ENCODE measurements at regions not wholly inside any gene's neighbourhood (a gene's known extent, or its start where the extent isn't known, plus 50 kb on each side); places are given as distances from the start of the nearest gene placed in this dataset.
A peak's percentile ranks its signal among the peaks of the same experiment; 100 is the strongest.
"Not testable (repeated sequence)": the region's sequence is repeated elsewhere in the genome, so short reads cannot be mapped to it uniquely, and the experiment has no call there.

GRCh38 chr9:107779731-107780130 lies 290.2 kb upstream of the KLF4 start:
- Histone ChIP-seq H3K4me1 (no peaks in the 10 kb centered on the region), H3K9me3 (no peaks in the 10 kb centered on the region), H3K27me3 (no peaks in the 10 kb centered on the region), H3K4me3 (no peak overlapping the region), H3K27ac (no peak overlapping the region), H3K36me3 (no peaks in the 10 kb centered on the region)
- TF ChIP-seq CTCF (IDR thresholded peaks at IDR 0.05) (no peak), POLR2A (IDR thresholded peaks at IDR 0.05) (no peak)
- DNase-seq, result no peak

- TF ChIP-seq CTCF (IDR thresholded peaks at IDR 0.05), result no peak
- no peak for TF ChIP-seq POLR2A (IDR thresholded peaks at IDR 0.05)
Measured at GRCh38 chr9:107778661-107779060, 289.1 kb upstream of the KLF4 start.

GRCh38 chr9:107774099-107774498 lies 284.5 kb upstream of the KLF4 start:
- not testable (repeated sequence) for H3K27me3 ChIP-seq, DNase-seq, H3K36me3 ChIP-seq, H3K4me3 ChIP-seq, H3K27ac ChIP-seq, H3K9me3 ChIP-seq, H3K4me1 ChIP-seq

More at GRCh38 chr9:107778661-107779060, 289.1 kb upstream of the KLF4 start:
- no peaks in the 10 kb centered on the region for H3K4me1 ChIP-seq
- no peaks in the 10 kb centered on the region for H3K36me3 ChIP-seq
- H3K4me3 ChIP-seq, result no peak overlapping the region
- no peaks in the 10 kb centered on the region for H3K9me3 ChIP-seq
- DNase-seq, result no peak
- H3K27me3 ChIP-seq, result no peaks in the 10 kb centered on the region
- H3K27ac ChIP-seq, result no peak overlapping the region

- Histone ChIP-seq H3K9me3 (no peaks in the 10 kb centered on the region), H3K27me3 (no peaks in the 10 kb centered on the region), H3K4me1 (no peaks in the 10 kb centered on the region), H3K4me3 (no peak overlapping the region), H3K36me3 (no peaks in the 10 kb centered on the region), H3K27ac (no peak overlapping the region)
- no peak for DNase-seq
- TF ChIP-seq CTCF (IDR thresholded peaks at IDR 0.05), result no peak
- no peak for TF ChIP-seq POLR2A (IDR thresholded peaks at IDR 0.05)
Measured at GRCh38 chr9:107772988-107773387, 283.4 kb upstream of the KLF4 start.

- H3K4me1 ChIP-seq, result no peaks in the 10 kb centered on the region
- no peaks in the 10 kb centered on the region for H3K9me3 ChIP-seq
- no peak for DNase-seq
- H3K4me3 ChIP-seq, result no peak overlapping the region
- H3K27me3 ChIP-seq, result no peaks in the 10 kb centered on the region
- no peak overlapping the region for H3K27ac ChIP-seq
- no peaks in the 10 kb centered on the region for H3K36me3 ChIP-seq
- TF ChIP-seq POLR2A (IDR thresholded peaks at IDR 0.05) (no peak), CTCF (IDR thresholded peaks at IDR 0.05) (no peak)
Measured at GRCh38 chr9:107770716-107771115, 281.1 kb upstream of the KLF4 start.

GRCh38 chr9:107768224-107768623 lies 278.7 kb upstream of the KLF4 start:
- TF ChIP-seq CTCF (IDR thresholded peaks at IDR 0.05) (no peak), POLR2A (IDR thresholded peaks at IDR 0.05) (no peak)
- H3K4me1 ChIP-seq, result no peaks in the 10 kb centered on the region
- H3K4me3 ChIP-seq, result no peak overlapping the region
- no peaks in the 10 kb centered on the region for H3K27me3 ChIP-seq
- peak overlapping the region in 2 of 4 donors; percentile 0 to 11 for H3K27ac ChIP-seq
- no peaks in the 10 kb centered on the region for H3K36me3 ChIP-seq
- H3K9me3 ChIP-seq, result no peaks in the 10 kb centered on the region
- no peak for DNase-seq
